ENCODE measurements at regions not wholly inside any gene's neighbourhood (a gene's known extent, or its start where the extent isn't known, plus 50 kb on each side); places are given as distances from the start of the nearest gene placed in this dataset.
"Not testable (repeated sequence)": the region's sequence is repeated elsewhere in the genome, so short reads cannot be mapped to it uniquely, and the experiment has no call there.

DNA sequence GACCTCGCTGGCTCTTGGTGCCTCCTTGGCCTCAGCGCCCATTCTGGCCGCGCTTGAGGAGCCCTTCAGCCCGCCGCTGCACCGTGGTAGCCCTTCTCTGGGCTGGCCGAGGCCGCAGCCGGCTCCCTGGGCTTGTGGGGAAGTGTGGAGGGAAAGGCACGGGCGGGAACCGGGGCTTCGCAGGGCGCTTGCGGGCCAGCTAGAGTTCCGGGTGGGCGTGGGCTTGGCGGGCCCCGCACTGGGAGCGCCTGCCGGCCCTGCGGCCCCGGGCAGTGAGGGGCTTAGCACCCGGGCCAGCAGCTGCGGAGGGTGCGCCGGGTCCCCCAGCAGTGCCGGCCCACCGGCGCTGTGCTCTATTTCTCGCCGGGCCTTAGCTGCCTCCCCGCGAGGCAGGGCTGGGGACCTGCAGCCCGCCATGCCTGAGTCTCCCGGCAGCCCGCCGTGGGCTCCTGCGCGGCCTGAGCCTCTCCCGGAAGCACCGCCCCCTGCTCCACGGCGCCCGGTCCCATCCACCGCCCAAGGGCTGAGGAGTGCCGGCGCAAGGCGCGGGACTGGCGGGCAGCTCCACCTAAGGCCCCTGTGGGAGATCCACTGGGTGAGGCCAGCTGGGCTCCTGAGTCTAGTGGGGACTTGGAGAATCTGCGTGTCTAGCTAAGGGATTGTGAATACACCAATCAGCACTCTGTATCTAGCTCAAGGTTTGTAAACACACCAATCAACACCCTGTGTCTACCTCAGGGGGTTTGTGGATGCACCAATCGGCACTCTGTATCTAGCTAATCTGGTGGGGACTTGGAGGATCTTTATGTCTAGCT is 141.1 kb downstream of the SLCO4C1 start:
- DNase-seq (ENCODE audit: low spot score) = not testable (repeated sequence)

- DNase-seq (ENCODE audit: low spot score) = no peak
Measured at GRCh38 chr5:102154291-102154690, 141.8 kb downstream of the SLCO4C1 start.

- peak; percentile 44 for DNase-seq (ENCODE audit: low spot score)
Measured at GRCh38 chr5:102153003-102153759, 142.9 kb downstream of the SLCO4C1 start.

DNA sequence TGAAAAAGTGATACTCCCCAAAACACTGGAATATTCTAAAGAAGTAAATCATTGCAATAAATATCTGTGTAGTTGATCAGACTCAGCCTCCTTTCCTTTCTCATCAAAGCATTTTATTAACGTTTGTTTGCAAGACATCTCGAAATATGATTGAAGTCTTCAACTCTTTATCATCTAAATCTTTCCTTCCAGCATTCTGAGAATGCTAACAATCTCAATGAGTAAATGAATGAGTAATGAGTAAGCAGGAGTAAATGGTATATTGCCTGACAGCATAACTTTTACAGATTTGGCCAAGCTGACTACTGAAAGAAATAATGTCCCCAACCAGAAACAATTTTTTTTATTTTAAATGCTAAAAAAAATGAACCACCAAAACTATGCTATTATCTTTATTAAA is 157.1 kb downstream of the SLCO4C1 start:
- no peak for DNase-seq (ENCODE audit: low spot score)

DNA sequence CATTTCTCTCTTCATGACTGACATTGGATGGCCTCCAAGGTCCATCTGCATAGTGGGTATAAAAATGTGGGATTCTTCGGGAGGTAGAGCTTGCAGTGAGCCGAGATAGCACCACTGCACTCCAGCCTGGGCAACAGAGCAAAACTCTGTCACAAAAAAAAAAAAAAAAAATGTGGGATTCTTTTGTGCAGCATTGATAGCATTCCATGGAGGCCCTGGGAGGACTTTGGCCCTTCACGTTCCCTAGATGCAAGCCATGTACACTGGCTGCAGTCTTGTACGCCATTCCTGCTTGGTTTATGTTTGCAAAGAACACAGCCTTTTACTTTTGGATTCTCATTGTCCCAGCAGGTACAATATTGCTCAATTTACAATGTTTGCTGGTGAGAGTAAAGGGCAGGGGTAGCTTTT is 157.8 kb downstream of the SLCO4C1 start:
- DNase-seq (ENCODE audit: low spot score) = peak; percentile 34

- DNase-seq (ENCODE audit: low spot score) = no peak
Measured at GRCh38 chr5:102130890-102131289, 165.2 kb downstream of the SLCO4C1 start.

GRCh38 chr5:102130386-102130785 is 165.7 kb downstream of the SLCO4C1 start:
- DNase-seq (ENCODE audit: low spot score) = no peak

GRCh38 chr5:102119252-102119651 is 176.8 kb downstream of the SLCO4C1 start:
- no peak for DNase-seq (ENCODE audit: low spot score)

GRCh38 chr5:102115736-102116135 is 180.3 kb downstream of the SLCO4C1 start:
- DNase-seq (ENCODE audit: low spot score) = no peak

- no peak for DNase-seq (ENCODE audit: low spot score)
Measured at GRCh38 chr5:102114525-102115069, 181.5 kb downstream of the SLCO4C1 start.

DNA sequence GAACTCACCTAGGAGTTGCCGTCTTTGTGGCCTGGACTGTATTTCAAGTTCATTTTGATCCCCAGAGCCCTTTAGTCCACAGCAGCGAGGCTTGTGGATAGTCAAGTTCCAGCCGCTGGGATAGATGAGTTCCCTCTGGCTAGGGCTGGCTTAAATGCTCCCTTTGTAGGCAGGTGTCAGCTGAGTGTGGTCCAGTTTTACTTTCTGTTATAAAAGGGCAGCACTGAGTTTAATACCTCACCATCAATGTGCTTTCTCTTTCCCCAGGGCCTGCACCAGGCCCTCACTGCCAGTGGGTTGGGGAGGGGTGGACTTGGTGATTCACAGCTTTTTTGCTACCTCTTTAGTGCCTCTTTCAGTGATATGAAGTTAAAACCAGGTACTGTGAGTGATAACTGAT is 188.2 kb downstream of the SLCO4C1 start:
- DNase-seq (ENCODE audit: low spot score) = no peak

DNA sequence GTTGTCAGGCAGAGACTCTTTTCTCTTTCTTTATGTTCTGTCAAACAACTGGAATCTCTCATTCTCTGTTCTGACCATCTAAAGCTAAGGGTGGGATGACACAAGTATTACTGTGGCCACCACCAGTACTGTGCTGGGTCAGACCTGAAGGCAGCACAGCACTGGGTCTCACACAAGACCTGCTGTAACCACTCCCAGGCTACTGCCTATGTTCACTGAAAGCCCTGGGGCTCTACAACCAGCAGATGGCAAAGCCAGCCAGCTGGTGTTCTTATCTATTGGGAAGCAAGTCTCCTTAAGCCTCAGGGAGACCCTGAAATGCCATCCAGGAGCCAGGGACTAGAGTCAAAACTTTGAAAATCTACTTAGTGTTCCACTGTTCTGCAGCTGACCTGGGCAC is 189.5 kb downstream of the SLCO4C1 start:
- DNase-seq (ENCODE audit: low spot score) = no peak

- DNase-seq (ENCODE audit: low spot score) = peak; percentile 3
Measured at GRCh38 chr5:102099766-102100331, 196.2 kb downstream of the SLCO4C1 start.

- DNase-seq (ENCODE audit: low spot score) = not testable (repeated sequence)
Measured at GRCh38 chr5:102099083-102099482, 197.0 kb downstream of the SLCO4C1 start.

DNA sequence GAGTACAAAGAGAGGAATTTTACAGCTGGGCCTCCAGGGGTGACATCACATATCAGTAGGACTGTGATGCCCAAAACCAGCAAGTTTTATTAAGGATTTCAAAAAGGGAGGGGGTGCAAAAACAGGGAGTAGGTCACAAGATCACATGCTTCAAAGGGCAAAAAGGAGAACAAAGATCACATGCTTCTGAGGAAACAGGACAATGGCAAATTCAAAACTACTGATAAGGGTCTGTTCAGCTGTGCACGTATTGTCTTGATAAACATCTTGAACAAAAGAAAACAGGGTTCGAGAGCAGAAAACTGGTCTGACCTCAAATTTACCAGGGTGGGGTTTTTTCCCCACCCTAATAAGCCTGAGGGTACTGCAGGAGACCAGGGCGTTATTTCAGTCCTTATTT is 197.5 kb downstream of the SLCO4C1 start:
- DNase-seq (ENCODE audit: low spot score) = not testable (repeated sequence)

DNA sequence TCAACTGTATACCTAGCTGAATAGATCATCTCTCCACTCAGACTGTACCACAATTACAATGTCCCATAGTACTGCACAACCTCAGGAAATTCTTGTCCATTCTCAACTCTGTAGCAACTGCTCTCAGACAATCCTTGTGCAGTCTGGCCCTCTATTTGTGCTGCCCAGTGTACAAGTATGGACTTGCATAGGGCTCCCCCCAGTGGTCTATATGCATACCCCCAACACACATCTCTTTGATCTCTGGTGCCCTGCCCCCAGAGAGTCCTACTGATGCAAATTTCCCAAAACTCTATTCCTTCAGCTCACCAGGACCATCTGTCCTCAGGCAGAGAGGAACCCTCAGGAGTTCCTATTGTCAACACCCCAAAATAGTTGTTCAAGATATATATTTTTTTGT is 205.3 kb downstream of the SLCO4C1 start:
- DNase-seq (ENCODE audit: low spot score) = peak; percentile 39

DNA sequence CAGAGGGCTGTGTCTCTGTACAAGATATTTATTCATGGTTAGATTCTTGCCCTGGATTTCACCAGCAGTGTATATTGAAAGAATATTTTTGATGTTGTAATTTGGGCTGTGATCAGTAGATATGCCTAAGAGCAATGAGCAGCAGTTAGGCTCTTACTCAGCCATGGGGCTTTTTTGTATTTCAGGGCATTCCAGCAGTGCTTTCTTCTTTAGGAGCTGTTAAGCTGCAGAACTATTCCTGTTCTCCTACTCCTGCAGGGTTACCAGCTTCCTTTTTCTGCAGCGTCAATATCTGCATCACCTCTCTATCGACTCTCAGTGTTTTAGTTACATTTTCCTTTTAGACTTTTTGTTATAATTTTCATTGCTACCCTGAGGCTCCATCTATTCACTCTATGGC is 206.2 kb downstream of the SLCO4C1 start:
- no peak for DNase-seq (ENCODE audit: low spot score)

DNA sequence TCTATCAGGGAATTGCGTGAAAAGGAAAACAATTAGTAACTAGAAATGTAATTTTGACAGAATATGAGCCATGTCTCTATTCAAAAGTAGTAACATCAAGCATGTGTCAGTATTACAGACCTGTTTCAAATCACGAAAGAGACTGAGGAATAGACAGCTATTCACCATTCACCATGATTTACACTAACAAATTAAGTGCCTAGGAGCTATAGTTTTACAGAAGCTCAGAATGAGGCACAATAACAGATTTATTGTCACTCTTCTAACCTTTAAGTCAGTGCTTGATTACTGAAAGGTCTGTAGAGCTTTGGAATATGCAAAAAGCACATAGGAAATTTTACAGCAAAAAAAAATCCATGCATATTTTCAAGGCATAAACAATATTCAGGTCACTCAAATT is 208.2 kb downstream of the SLCO4C1 start:
- DNase-seq (ENCODE audit: low spot score) = no peak

GRCh38 chr5:102080288-102080687 is 215.8 kb downstream of the SLCO4C1 start:
- DNase-seq (ENCODE audit: low spot score) = no peak

GRCh38 chr5:102077920-102078319 is 218.2 kb downstream of the SLCO4C1 start:
- no peak for DNase-seq (ENCODE audit: low spot score)

GRCh38 chr5:102069974-102070373 is 226.1 kb downstream of the SLCO4C1 start:
- DNase-seq (ENCODE audit: low spot score) = no peak

DNA sequence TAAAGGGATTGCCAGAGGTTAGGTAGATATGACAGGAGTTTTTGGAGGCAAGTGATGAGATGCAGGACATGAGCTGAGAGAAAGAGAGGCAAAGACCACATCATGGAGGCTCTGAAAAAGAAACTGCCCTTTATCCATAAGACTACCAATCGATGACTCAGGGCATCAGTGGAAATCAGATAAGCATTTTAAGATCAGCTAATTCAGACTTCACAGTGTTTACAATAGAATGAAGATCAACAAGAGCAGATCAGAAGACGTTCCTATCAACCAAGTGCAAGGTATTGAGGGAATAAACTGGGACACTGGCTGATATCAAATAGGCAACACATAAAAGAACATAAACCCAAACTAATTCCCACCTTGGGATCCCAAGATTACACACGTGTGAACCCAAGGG is 227.2 kb downstream of the SLCO4C1 start:
- DNase-seq (ENCODE audit: low spot score) = no peak

- DNase-seq (ENCODE audit: low spot score) = no peak
Measured at GRCh38 chr5:102049517-102049916, 246.6 kb downstream of the SLCO4C1 start.
